ENCODE measurements at regions not wholly inside any gene's neighbourhood (a gene's known extent, or its start where the extent isn't known, plus 50 kb on each side); places are given as distances from the start of the nearest gene placed in this dataset.

GRCh38 chr7:67618556-67619162, 622.0 kb downstream of the TYW1 start:
- no peak for DNase-seq (ENCODE audit: low spot score in 2 of 2)
- H3K36me3 ChIP-seq: no peaks in the 10 kb centered on the region
- TF ChIP-seq, protein P1, sequence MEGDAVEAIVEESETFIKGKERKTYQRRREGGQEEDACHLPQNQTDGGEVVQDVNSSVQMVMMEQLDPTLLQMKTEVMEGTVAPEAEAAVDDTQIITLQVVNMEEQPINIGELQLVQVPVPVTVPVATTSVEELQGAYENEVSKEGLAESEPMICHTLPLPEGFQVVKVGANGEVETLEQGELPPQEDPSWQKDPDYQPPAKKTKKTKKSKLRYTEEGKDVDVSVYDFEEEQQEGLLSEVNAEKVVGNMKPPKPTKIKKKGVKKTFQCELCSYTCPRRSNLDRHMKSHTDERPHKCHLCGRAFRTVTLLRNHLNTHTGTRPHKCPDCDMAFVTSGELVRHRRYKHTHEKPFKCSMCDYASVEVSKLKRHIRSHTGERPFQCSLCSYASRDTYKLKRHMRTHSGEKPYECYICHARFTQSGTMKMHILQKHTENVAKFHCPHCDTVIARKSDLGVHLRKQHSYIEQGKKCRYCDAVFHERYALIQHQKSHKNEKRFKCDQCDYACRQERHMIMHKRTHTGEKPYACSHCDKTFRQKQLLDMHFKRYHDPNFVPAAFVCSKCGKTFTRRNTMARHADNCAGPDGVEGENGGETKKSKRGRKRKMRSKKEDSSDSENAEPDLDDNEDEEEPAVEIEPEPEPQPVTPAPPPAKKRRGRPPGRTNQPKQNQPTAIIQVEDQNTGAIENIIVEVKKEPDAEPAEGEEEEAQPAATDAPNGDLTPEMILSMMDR (IDR thresholded peaks at IDR 0.05): no peak
- no peak overlapping the region for H3K27ac ChIP-seq
- intact Hi-C loops (cut with DNase I): no loop called here
- H3K4me1 ChIP-seq: no peaks in the 10 kb centered on the region
- no peaks in the 10 kb centered on the region for H3K27me3 ChIP-seq
- no peaks in the 10 kb centered on the region for H3K9me3 ChIP-seq
- H3K4me3 ChIP-seq: no peak overlapping the region

- intact Hi-C loops (cut with DNase I): no loop called here
- TF ChIP-seq, protein P1 (IDR thresholded peaks at IDR 0.05): no peak
Measured at GRCh38 chr7:67619175-67619574, 622.5 kb downstream of the TYW1 start.

GRCh38 chr7:67620216-67620933, 623.7 kb downstream of the TYW1 start:
- H3K36me3 ChIP-seq: no peaks in the 10 kb centered on the region
- H3K4me3 ChIP-seq: no peak overlapping the region
- TF ChIP-seq, protein P1 (IDR thresholded peaks at IDR 0.05): no peak
- no peak overlapping the region for H3K27ac ChIP-seq
- no peaks in the 10 kb centered on the region for H3K9me3 ChIP-seq
- DNase-seq (ENCODE audit: low spot score in 2 of 2): no peak
- intact Hi-C loops (cut with DNase I): no loop called here
- H3K27me3 ChIP-seq: no peaks in the 10 kb centered on the region
- H3K4me1 ChIP-seq: no peaks in the 10 kb centered on the region

More at GRCh38 chr7:67619175-67619574, 622.5 kb downstream of the TYW1 start:
- DNase-seq (ENCODE audit: low spot score in 2 of 2): no peak
- no peaks in the 10 kb centered on the region for H3K9me3 ChIP-seq
- no peaks in the 10 kb centered on the region for H3K27me3 ChIP-seq
- H3K27ac ChIP-seq: no peak overlapping the region
- H3K36me3 ChIP-seq: no peaks in the 10 kb centered on the region
- H3K4me1 ChIP-seq: no peaks in the 10 kb centered on the region
- H3K4me3 ChIP-seq: no peak overlapping the region

DNA sequence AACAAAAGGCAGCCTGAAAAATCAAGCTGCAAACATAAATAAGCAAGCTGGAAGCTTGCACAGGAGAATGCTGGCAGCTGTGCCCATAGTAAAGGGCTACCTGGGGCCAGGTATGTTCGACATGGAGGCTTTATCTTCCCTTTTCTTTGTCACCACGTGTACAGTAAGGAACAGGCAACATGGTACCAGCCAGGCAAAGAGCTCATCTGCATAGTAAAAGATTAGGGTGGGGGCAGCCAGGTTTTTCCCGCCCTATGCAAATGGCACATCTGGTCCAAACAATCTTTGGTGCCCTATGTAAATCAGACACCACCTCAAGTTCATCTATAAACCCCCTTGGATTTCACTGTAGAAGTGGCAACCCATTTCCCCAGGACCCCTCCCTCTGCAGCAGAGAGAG, 625.1 kb downstream of the TYW1 start:
- TF ChIP-seq, protein P1 (IDR thresholded peaks at IDR 0.05): no peak
- Histone ChIP-seq H3K27ac (no peak overlapping the region), H3K4me3 (no peak overlapping the region), H3K9me3 (no peaks in the 10 kb centered on the region), H3K27me3 (no peaks in the 10 kb centered on the region), H3K4me1 (no peaks in the 10 kb centered on the region), H3K36me3 (no peaks in the 10 kb centered on the region)
- DNase-seq (ENCODE audit: low spot score in 2 of 2): no peak
- intact Hi-C loops (cut with DNase I): no loop called here

- intact Hi-C loops (cut with DNase I): no loop called here
- peak overlapping the region in 1 of 2 donors; percentile 28 for H3K4me3 ChIP-seq
Measured at GRCh38 chr7:67625257-67625737, 628.7 kb downstream of the TYW1 start.

More at GRCh38 chr7:67625257-67625737, 628.7 kb downstream of the TYW1 start:
- no peaks in the 10 kb centered on the region for H3K27me3 ChIP-seq
- no peaks in the 10 kb centered on the region for H3K4me1 ChIP-seq
- no peaks in the 10 kb centered on the region for H3K9me3 ChIP-seq
- H3K27ac ChIP-seq: no peak overlapping the region
- TF ChIP-seq, protein P1 (IDR thresholded peaks at IDR 0.05): peak in 2 of 3 experiments; percentile 37 to 49
- no peaks in the 10 kb centered on the region for H3K36me3 ChIP-seq
- DNase-seq (ENCODE audit: low spot score in 2 of 2): peak in 1 of 2 donors; percentile 64
